ENCODE measurements at regions not wholly inside any gene's neighbourhood (a gene's known extent, or its start where the extent isn't known, plus 50 kb on each side); places are given as distances from the start of the nearest gene placed in this dataset.

DNA sequence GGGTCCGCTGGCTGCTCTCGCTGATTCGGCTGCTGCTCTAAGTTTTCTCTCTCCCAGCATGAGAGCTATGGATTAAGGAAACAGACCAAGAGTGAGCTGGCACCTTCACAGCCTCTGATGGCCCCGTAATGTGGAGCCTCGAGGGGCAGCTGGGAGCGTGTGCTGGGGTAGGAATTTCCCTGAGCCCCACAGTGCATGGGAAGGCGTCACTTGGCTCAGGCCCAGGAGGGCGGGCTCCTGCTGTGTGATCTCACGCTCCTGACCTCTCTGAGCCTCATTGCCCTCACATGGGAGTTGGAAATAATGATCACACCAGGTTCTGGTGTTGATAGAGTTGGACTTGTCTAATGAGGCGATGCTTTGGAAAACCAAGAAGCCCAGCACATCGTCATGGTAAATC is 238.6 kb upstream of the CRY1 start:
- intact Hi-C loops (cut with micrococcal nuclease): no loop called here
- Mint-ChIP-seq H3K4me3 (ENCODE audit: low read depth) (no peak overlapping the region), H3K27ac (no peak overlapping the region), H3K36me3 (ENCODE audit: low read depth) (peaks cover 23% of the 10 kb centered on the region), H3K27me3 (ENCODE audit: low read depth) (no peaks in the 10 kb centered on the region), H3K9me3 (no peaks in the 10 kb centered on the region), H3K4me1 (ENCODE audit: low read depth) (peaks cover 83% of the 10 kb centered on the region)
- no peak for DNase-seq (ENCODE audit: low spot score)

DNA sequence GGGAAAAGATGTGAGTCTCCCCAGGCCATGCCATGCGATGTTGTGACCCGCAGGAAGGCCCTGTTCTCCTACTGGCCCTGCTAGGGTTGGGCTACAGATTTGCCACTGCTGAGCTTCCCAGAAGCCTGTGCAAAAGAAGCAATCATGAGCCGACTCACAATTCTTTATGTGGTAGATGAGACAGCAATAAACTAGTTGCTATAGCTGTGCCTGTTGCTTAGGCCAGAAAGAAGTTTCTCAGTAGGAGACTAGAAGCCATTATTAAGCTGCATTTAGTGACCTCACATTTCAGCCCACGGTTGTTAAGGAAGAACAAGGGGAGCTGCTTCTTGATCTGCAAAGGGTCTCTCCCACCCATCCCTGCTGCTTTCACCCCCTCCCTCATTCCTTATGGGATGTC is 239.4 kb upstream of the CRY1 start:
- H3K27ac Mint-ChIP-seq: no peak overlapping the region
- peaks cover 23% of the 10 kb centered on the region for H3K36me3 Mint-ChIP-seq (ENCODE audit: low read depth)
- H3K4me3 Mint-ChIP-seq (ENCODE audit: low read depth): no peak overlapping the region
- DNase-seq (ENCODE audit: low spot score): no peak
- intact Hi-C loops (cut with micrococcal nuclease): no loop called here
- no peaks in the 10 kb centered on the region for H3K27me3 Mint-ChIP-seq (ENCODE audit: low read depth)
- peaks cover 83% of the 10 kb centered on the region for H3K4me1 Mint-ChIP-seq (ENCODE audit: low read depth)
- no peaks in the 10 kb centered on the region for H3K9me3 Mint-ChIP-seq

DNA sequence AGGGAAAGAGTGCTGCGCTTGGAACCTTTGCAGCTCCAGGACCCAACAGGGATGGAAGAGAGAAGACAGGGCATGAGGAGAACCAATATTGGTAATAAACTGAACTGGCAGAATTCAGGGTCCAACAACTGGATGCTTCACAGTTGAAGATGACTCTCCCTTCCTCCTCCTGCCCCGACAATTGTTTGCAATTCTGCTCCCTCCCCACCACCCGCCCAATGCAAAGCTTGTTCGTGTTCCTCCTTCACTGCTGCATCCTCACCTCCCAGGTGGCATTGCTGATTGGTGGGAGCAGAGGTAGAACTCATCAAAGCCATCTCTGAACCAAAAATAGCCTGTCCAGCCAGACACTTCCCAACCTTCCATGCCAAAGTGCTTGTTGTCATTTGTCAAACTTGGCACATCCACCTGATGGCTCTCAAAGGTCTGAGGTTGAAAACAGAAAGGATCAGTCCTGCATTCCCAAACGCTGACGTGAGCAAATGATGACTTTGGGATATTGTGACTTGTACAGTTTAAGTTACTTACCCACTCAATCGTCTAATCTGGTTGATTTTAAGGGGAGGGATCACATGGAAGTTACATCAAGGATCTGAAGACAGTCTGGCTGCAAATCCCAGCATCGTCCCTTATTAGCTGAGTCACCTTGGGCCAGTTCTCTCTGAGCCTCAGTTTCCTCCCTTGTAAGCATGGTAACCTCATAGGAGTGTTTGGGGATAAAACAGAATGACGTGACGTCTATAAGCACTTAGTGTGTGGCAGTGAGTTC is 242.6 kb upstream of the CRY1 start:
- H3K27ac Mint-ChIP-seq: no peak overlapping the region
- intact Hi-C loops (cut with micrococcal nuclease): no loop called here
- no peak for DNase-seq (ENCODE audit: low spot score)
- H3K36me3 Mint-ChIP-seq (ENCODE audit: low read depth): peaks cover 27% of the 10 kb centered on the region
- H3K27me3 Mint-ChIP-seq (ENCODE audit: low read depth): no peaks in the 10 kb centered on the region
- H3K4me1 Mint-ChIP-seq (ENCODE audit: low read depth): peaks cover 60% of the 10 kb centered on the region
- no peak overlapping the region for H3K4me3 Mint-ChIP-seq (ENCODE audit: low read depth)
- no peaks in the 10 kb centered on the region for H3K9me3 Mint-ChIP-seq

DNA sequence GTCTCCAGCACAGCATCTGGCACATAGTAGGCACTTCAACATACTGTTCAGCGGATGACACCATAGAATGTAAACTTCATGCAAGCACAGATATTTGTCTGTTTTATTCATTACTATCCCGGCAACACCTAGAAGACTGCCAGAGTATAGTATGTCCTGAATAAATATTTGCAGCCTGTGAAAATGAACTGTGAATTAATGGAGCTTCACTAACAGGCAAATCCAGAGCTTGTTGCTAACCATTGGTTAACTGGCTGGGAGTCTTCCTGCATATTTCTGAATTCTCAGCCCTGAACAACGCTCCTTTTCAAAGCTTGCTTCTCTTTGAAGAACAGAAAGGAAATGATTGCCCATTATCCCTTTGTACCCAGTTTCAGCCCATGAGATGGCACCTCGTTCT is 243.3 kb upstream of the CRY1 start:
- Mint-ChIP-seq H3K4me1 (ENCODE audit: low read depth) (peaks cover 58% of the 10 kb centered on the region), H3K27me3 (ENCODE audit: low read depth) (no peaks in the 10 kb centered on the region), H3K36me3 (ENCODE audit: low read depth) (peaks cover 33% of the 10 kb centered on the region), H3K27ac (no peak overlapping the region), H3K9me3 (no peaks in the 10 kb centered on the region), H3K4me3 (ENCODE audit: low read depth) (no peak overlapping the region)
- intact Hi-C loops (cut with micrococcal nuclease): no loop called here
- DNase-seq (ENCODE audit: low spot score): no peak

DNA sequence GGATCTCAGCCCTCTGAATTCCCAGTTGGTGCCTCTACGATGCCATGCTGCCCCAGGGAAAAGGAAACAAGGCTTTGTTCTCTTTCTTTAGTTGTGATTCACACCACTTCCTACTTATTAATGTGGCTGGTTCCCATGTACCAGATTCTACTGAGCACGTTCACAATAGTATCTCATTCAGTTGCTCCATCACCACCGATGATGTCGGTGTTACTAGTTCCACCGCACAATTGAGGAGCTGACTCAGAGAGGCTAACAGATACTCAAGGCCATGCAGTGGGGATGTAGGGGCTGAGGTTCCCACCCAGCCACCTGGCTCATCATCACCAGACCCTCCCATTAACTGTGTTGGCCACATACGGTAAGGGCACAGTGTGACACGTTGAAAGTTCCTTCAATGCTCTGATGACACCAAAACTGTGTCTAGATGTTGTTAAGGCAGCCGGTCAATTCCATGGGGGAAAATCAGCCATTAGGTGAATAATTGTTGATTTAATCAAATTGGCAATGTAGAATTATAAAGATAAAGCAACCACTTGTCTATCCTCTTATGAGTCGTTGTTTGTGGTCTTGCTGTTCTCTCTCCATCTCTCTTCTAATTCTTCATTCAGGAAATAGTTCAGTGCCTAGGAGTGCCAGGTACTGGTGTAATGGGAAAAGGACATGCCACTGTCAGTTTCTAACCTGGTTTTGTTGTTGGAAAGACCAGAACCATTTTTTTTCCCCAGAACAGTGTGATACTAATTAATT is 244.2 kb upstream of the CRY1 start:
- intact Hi-C loops (cut with micrococcal nuclease): no loop called here
- H3K4me3 Mint-ChIP-seq (ENCODE audit: low read depth): no peak overlapping the region
- H3K27ac Mint-ChIP-seq: no peak overlapping the region
- no peaks in the 10 kb centered on the region for H3K27me3 Mint-ChIP-seq (ENCODE audit: low read depth)
- H3K4me1 Mint-ChIP-seq (ENCODE audit: low read depth): peaks cover 50% of the 10 kb centered on the region
- no peaks in the 10 kb centered on the region for H3K9me3 Mint-ChIP-seq
- DNase-seq (ENCODE audit: low spot score): no peak
- peaks cover 35% of the 10 kb centered on the region for H3K36me3 Mint-ChIP-seq (ENCODE audit: low read depth)

DNA sequence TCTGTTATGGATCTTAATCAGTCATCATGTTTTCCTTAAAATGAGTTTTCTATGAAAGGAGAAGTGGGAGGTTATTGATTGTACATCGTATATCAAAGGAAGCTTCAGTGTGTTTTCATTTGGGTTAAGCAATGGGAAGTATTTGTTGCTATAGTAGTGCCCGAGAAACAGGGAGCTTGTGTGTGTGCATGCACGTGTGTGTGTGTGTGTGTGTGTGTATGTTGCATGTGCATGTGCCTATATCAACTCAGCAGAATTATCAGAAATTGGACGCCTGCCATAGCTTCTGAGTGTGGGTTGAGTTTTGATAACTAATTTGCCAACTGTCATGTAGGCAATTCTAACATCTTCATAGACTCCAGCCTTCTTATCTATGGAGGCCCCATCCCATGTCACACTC is 246.1 kb upstream of the CRY1 start:
- H3K4me1 Mint-ChIP-seq (ENCODE audit: low read depth): peaks cover 40% of the 10 kb centered on the region

DNA sequence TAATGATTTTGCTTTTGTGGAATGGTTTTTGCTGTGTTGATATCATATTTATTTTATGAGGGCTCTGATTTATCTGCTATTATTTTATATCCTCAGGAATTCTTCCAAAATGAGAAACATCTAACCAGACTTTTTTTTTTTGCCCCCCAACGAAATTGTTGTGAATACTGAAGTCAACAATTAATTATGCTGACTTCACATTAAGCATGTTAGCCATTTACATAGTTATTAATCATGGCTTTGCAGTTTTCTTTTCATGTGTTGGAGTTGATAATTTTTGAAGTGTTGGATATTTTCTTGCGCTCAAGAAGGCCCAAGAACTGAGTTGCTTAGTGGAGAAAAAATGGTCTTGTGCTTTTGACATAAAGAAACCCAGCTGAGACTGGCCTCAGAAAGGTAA is 246.6 kb upstream of the CRY1 start:
- no peak for DNase-seq (ENCODE audit: low spot score)
- Mint-ChIP-seq H3K36me3 (ENCODE audit: low read depth) (peaks cover 31% of the 10 kb centered on the region), H3K27me3 (ENCODE audit: low read depth) (no peaks in the 10 kb centered on the region), H3K4me1 (ENCODE audit: low read depth) (peaks cover 36% of the 10 kb centered on the region), H3K4me3 (ENCODE audit: low read depth) (no peak overlapping the region), H3K9me3 (peaks cover 7% of the 10 kb centered on the region), H3K27ac (no peak overlapping the region)
- intact Hi-C loops (cut with micrococcal nuclease): no loop called here

More for the DNA sequence above, 246.1 kb upstream of the CRY1 start:
- no peak overlapping the region for H3K27ac Mint-ChIP-seq
- no peak overlapping the region for H3K4me3 Mint-ChIP-seq (ENCODE audit: low read depth)
- peaks cover 33% of the 10 kb centered on the region for H3K36me3 Mint-ChIP-seq (ENCODE audit: low read depth)
- no peaks in the 10 kb centered on the region for H3K27me3 Mint-ChIP-seq (ENCODE audit: low read depth)
- DNase-seq (ENCODE audit: low spot score): no peak
- intact Hi-C loops (cut with micrococcal nuclease): no loop called here
- H3K9me3 Mint-ChIP-seq: peaks cover 7% of the 10 kb centered on the region

DNA sequence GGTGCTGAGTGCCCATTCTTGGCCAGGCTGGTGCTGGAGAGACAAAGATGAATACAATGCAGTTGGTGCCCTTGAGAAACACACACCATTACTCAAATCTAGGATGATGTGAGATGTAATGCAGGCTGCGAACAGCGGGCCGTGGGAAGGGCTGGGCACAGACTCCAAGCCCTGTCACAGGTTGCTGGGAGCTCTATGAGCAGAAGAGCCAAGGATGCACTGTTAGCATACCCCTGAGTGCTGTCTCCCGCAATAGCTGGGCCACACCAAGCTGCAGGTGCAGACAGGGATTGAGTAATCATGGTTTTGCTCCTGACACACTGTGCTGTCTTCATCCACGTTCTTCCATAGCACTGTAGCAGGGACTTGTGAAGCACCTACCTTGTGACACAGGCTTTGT is 247.5 kb upstream of the CRY1 start:
- no peak for DNase-seq (ENCODE audit: low spot score)
- Mint-ChIP-seq H3K27ac (no peak overlapping the region), H3K9me3 (peaks cover 8% of the 10 kb centered on the region), H3K4me3 (ENCODE audit: low read depth) (no peak overlapping the region), H3K27me3 (ENCODE audit: low read depth) (no peaks in the 10 kb centered on the region), H3K36me3 (ENCODE audit: low read depth) (peaks cover 36% of the 10 kb centered on the region), H3K4me1 (ENCODE audit: low read depth) (peaks cover 36% of the 10 kb centered on the region)
- intact Hi-C loops (cut with micrococcal nuclease): no loop called here

DNA sequence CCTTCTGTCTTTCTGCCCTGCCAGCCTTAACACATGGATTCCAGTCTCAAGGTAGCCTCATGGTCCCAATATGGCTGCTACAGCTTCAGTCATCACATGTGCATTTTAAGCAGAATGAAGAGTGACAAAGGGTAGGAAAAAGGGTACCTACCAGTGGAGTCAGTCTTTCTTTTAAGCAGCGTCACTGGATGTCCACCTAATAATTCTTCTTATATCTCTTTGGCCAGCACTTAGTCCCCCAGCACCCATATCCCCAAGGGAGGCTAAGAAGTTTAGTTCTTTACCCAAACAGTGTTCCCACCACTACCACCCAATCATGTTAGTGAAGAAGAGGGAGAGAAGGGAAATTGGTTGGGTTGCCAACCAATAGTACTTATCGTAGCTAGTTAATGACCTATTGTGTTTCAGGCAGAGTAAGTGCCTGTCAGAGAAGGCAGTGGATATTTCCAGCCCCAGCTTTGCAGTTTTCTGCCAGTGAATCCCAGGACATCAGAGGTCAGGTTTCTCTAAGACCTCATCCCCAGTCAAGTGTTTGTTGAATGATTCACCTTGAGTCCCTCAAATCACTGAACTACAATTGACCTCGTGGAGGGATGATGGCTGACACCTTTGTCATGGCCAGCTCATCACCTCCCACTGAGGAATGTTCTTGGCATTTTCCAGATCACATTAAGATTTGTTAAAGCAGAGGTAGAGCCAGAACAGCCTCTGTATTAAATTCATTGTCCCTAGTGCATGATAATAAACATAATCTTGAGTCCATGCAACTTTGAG is 250.9 kb upstream of the CRY1 start:
- no peak overlapping the region for H3K27ac Mint-ChIP-seq
- H3K36me3 Mint-ChIP-seq (ENCODE audit: low read depth): peaks cover 44% of the 10 kb centered on the region
- H3K4me1 Mint-ChIP-seq (ENCODE audit: low read depth): peaks cover 29% of the 10 kb centered on the region
- intact Hi-C loops (cut with micrococcal nuclease): no loop called here
- DNase-seq (ENCODE audit: low spot score): no peak
- H3K4me3 Mint-ChIP-seq (ENCODE audit: low read depth): no peak overlapping the region
- no peaks in the 10 kb centered on the region for H3K27me3 Mint-ChIP-seq (ENCODE audit: low read depth)
- H3K9me3 Mint-ChIP-seq: peaks cover 17% of the 10 kb centered on the region

DNA sequence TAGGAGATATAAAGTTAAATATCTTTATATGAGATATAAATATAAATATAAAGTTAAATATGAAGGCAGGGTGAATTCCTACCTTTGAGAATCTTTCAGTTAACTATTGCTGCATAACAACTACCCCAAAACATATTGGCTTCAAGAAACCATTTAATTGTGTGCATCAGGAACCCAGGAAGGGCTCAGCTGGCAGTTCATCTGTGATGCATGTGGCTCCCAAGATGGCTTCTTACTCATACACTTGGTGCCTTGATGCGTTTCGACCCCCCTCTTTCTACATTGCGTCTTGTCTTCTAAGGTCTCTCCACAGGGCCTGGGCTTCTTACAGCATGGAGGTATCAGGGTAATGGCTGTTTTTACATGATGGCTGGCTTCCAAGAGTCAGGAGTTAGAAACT is 253.9 kb upstream of the CRY1 start:
- Mint-ChIP-seq H3K9me3 (peaks cover 17% of the 10 kb centered on the region), H3K27me3 (ENCODE audit: low read depth) (no peaks in the 10 kb centered on the region), H3K27ac (no peak overlapping the region), H3K36me3 (ENCODE audit: low read depth) (peaks cover 26% of the 10 kb centered on the region), H3K4me3 (ENCODE audit: low read depth) (no peak overlapping the region), H3K4me1 (ENCODE audit: low read depth) (peaks cover 33% of the 10 kb centered on the region)
- intact Hi-C loops (cut with micrococcal nuclease): no loop called here
- DNase-seq (ENCODE audit: low spot score): no peak

DNA sequence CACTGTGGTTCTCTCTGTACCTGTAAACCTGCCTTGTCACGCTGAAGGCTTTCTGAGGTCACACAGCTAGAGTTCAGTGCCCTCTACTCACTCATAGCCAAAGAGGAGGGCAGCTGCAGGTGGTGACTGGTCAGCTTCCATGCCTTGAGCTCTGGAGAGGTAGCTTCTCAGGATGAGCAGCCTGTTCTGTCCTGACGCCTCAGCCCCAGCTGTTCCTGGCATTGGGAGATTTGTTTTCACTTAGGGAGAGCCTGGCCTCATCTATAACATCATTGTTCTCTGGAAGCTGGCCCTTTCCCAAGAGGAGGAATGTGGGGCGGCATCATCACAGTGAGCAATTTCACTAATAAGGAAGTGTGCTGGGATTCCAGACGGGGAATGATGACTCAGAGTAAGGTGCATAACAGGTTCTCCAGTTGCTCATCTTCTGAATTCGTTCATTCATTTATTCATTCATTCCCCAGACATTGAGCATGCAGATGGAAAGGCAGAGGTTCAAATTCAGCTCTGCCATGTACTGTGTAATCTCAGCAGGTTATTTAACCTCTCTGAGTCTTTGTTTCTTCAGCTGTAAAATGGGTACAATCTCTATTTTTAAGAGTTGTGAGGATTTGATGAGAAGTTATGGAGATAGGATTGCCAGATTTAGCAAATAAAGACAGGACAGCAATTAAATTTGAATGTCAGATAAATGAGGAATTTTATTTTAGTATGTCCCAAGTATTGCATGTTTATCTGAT is 255.8 kb upstream of the CRY1 start:
- no peak overlapping the region for H3K27ac Mint-ChIP-seq
- peaks cover 13% of the 10 kb centered on the region for H3K9me3 Mint-ChIP-seq
- no peaks in the 10 kb centered on the region for H3K27me3 Mint-ChIP-seq (ENCODE audit: low read depth)
- H3K36me3 Mint-ChIP-seq (ENCODE audit: low read depth): peaks cover 25% of the 10 kb centered on the region
- peaks cover 44% of the 10 kb centered on the region for H3K4me1 Mint-ChIP-seq (ENCODE audit: low read depth)
- intact Hi-C loops (cut with micrococcal nuclease): no loop called here
- no peak for DNase-seq (ENCODE audit: low spot score)
- H3K4me3 Mint-ChIP-seq (ENCODE audit: low read depth): no peak overlapping the region

DNA sequence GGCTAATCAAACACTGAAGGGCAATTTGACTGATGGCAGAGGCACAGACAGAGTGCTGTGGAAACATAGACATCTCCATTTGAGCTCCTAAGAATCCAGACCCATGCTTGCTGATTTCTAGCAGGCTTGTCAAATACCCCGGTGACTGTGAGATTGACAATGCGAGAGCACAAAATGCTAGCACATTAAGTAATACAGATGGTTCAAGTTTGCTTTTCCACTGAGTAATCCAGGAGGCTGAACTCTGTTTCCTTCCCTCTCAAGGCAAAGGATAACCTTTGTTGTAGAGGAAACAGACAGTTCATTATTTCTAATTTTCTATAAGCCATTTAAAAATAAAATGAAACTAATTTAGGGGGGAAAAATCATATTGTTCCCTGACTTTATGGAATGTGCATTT is 256.5 kb upstream of the CRY1 start:
- DNase-seq (ENCODE audit: low spot score): no peak
- peaks cover 27% of the 10 kb centered on the region for H3K36me3 Mint-ChIP-seq (ENCODE audit: low read depth)
- H3K4me1 Mint-ChIP-seq (ENCODE audit: low read depth): peaks cover 47% of the 10 kb centered on the region
- no peaks in the 10 kb centered on the region for H3K27me3 Mint-ChIP-seq (ENCODE audit: low read depth)
- no peak overlapping the region for H3K27ac Mint-ChIP-seq
- no peak overlapping the region for H3K4me3 Mint-ChIP-seq (ENCODE audit: low read depth)
- H3K9me3 Mint-ChIP-seq: peaks cover 15% of the 10 kb centered on the region
- intact Hi-C loops (cut with micrococcal nuclease): loop anchor here (10.0 kb wide), 1 partner anchor 55 kb away; no protein-coding TSS in a partner anchor

All from activated T-helper 2 cell treated with anti-CD3 and anti-CD28 coated beads, Interferon-gamma antibody, Interleukin-2, Interleukin-4, amounts not matched to agents 10 μg/mL and 5 μg/mL and 100 μg/mL, durations not matched to agents 14 hours and 24 hours and 36 hours (primary cell).